K562 (cell line): ENCODE measurements at regions not wholly inside any gene's neighbourhood (a gene's known extent, or its start where the extent isn't known, plus 50 kb on each side); places are given as distances from the start of the nearest gene placed in this dataset.

Source experiments
- ATAC-seq: fragments of 200-7000 bp; cut with Tn5 transposase; 3 replicates; pipeline ENCODE4 v1.9.1; 2020; ENCODE audit warnings: moderate library complexity
- BruUV-seq: library from RNA; stranded (reverse); fragments of 400-500 nt; replicated peaks from 2 replicates; lab custom pipeline; 2021; lab: Mats Ljungman, UMichigan
- CTCF ChIA-PET: fragments of 300-600 bp; formaldehyde crosslinking; extraction: SDS; loops from one replicate; lab custom pipeline; 2021; ENCODE audit warnings: low intra/inter-chr PET ratio; lab: Yijun Ruan, JAX
- POLR2A ChIA-PET: fragments of 300-600, 350-650 bp; sonication (Branson Sonifier 250); formaldehyde crosslinking; extraction: SDS; loops from one replicate; lab custom pipeline; 2021; ENCODE audit warnings: antibody characterized with exemption, inconsistent platforms; lab: Yijun Ruan, JAX
- DNase-seq, 4 experiments: peaks; one replicate each; pipeline versions ENCODE4 v3.0.0 to v3.0.0-alpha.2; 2011 to 2018; ENCODE audit warnings: low spot score in 3 of 4, mixed read lengths in 3 of 4; ENCODE audit errors: extremely low read depth in 1 of 4
- FAIRE-seq: peaks from 2 replicates; lab custom pipeline; 2011; peaks lifted over from hg19 to GRCh38; lab: Jason Lieb, UNC
- H2AFZ ChIP-seq: 2 replicates; pipeline ENCODE4 v1.6.0; 2011; ENCODE audit warnings: low read depth, low read length, control low read depth, inconsistent platforms
- H3K27ac ChIP-seq: fragments of 200-600 bp; 3 replicates; pipeline ENCODE4 v1.8.0; 2011; ENCODE audit warnings: low read depth, mild to moderate bottlenecking, control low read depth, inconsistent platforms, low read length, moderate library complexity, mixed read lengths; ENCODE audit errors: extremely low read depth
- H3K27me3 ChIP-seq, 2 experiments: fragments of 300-600 bp in 1 of 2; 2 replicates in 1 of 2; 3 replicates in 1 of 2; pipeline versions ENCODE4 v1.6.0 to v1.8.0; 2011; ENCODE audit warnings: inconsistent platforms in 2 of 2, low read length in 2 of 2, mild to moderate bottlenecking in 1 of 2, mixed read lengths in 1 of 2, moderate library complexity in 1 of 2; ENCODE audit not compliant: control insufficient read depth in 2 of 2, insufficient read depth in 2 of 2
- H3K36me3 ChIP-seq: fragments of 300-600 bp; 3 replicates; pipeline ENCODE4 v1.8.0; 2011; ENCODE audit warnings: mild to moderate bottlenecking, low read length, inconsistent platforms; ENCODE audit not compliant: control insufficient read depth, insufficient read depth
- H3K4me1 ChIP-seq, 2 experiments: fragments of 200-600 bp in 1 of 2; replicated peaks in 1 of 2; 2 replicates in 1 of 2; 3 replicates in 1 of 2; pipeline versions ENCODE4 v1.5.1 to v1.8.0; 2011; ENCODE audit warnings: inconsistent platforms in 2 of 2, low read length in 2 of 2, mild to moderate bottlenecking in 1 of 2, mixed read lengths in 1 of 2, moderate library complexity in 1 of 2; ENCODE audit not compliant: control insufficient read depth in 2 of 2, insufficient read depth in 2 of 2
- H3K4me2 ChIP-seq: 2 replicates; pipeline ENCODE4 v1.6.1; 2011; ENCODE audit warnings: low read length, control low read depth, inconsistent platforms, mixed read lengths; ENCODE audit not compliant: insufficient read depth
- H3K4me3 ChIP-seq: fragments of 200-600 bp; sonication (generic), shearing (Covaris generic); 2 replicates; pipeline ENCODE4 v1.5.1; 2016; ENCODE audit warnings: control low read depth, inconsistent platforms
- H3K79me2 ChIP-seq: fragments of 200-600 bp; 3 replicates; pipeline ENCODE4 v1.8.0; 2011; ENCODE audit warnings: low read length, inconsistent platforms; ENCODE audit not compliant: control insufficient read depth, insufficient read depth
- H3K9ac ChIP-seq, 2 experiments: 2 replicates each; pipeline versions ENCODE4 v1.6.0 to v1.6.1; 2011; ENCODE audit warnings: low read depth in 2 of 2, low read length in 2 of 2, control low read depth in 1 of 2, inconsistent platforms in 1 of 2, mild to moderate bottlenecking in 1 of 2, mixed read lengths in 1 of 2; ENCODE audit not compliant: insufficient read depth in 1 of 2
- H3K9me1 ChIP-seq: one replicate; pipeline ENCODE4 v1.6.0; 2011; ENCODE audit warnings: inconsistent platforms, mild to moderate bottlenecking, low read length, moderate library complexity; ENCODE audit not compliant: control insufficient read depth, insufficient read depth
- H3K9me3 ChIP-seq: replicated peaks from 2 replicates; pipeline ENCODE4 v1.5.1; 2011; ENCODE audit warnings: low read depth, low read length, inconsistent platforms; ENCODE audit not compliant: control insufficient read depth, insufficient read depth
- H4K20me1 ChIP-seq: replicated peaks from 2 replicates; pipeline ENCODE4 v1.6.1; 2011; ENCODE audit warnings: low read length, inconsistent platforms, mixed read lengths; ENCODE audit not compliant: control insufficient read depth, insufficient read depth
- ZKSCAN1 ChIP-seq: fragments of 150-350 bp; IDR thresholded peaks from 2 replicates; pipeline ENCODE4 v1.6.1; 2016; ENCODE audit warnings: low read depth, low read length
- ZNF707 ChIP-seq: fragments of 250-450 bp; sonication (Bioruptor Pico); conservative IDR thresholded peaks from 2 replicates; pipeline ENCODE4 v1.8.0; 2022; ENCODE audit warnings: inconsistent platforms, mild to moderate bottlenecking, moderate library complexity
- WGBS: fragments of 100-300 bp; shearing (Covaris generic); methylation state at CpG from one replicate; pipeline ENCODE4 v1.1.6; 2016; ENCODE audit warnings: low coverage, mixed read lengths; ENCODE audit not compliant: insufficient coverage; ENCODE audit errors: missing lambda C conversion rate; 5-methylcytosine and 5-hydroxymethylcytosine counted together
- in situ Hi-C: fragments of 300-500 bp; cut with MboI; formaldehyde crosslinking; loops from 4 replicates; pipeline ENCODE4 v1.15.0; 2018; ENCODE audit warnings: inconsistent platforms, mixed read lengths
- intact Hi-C: fragments of 100-400 bp; cut with micrococcal nuclease; formaldehyde crosslinking; loops from 2 replicates; pipeline ENCODE4 v1.14.2; 2022
- TF ChIP-seq, protein P1 (sequence below): sonication (generic); formaldehyde crosslinking; IDR thresholded peaks from 2 replicates; pipeline ENCODE4 v1.8.0; 2022; ENCODE audit warnings: missing genetic modification reagents, mild to moderate bottlenecking, borderline replicate concordance
- TF ChIP-seq, protein P2 (sequence below): fragments of 450-650 bp; IDR thresholded peaks from 2 replicates; pipeline ENCODE4 v1.6.1; 2016; ENCODE audit warnings: borderline replicate concordance

DNA sequence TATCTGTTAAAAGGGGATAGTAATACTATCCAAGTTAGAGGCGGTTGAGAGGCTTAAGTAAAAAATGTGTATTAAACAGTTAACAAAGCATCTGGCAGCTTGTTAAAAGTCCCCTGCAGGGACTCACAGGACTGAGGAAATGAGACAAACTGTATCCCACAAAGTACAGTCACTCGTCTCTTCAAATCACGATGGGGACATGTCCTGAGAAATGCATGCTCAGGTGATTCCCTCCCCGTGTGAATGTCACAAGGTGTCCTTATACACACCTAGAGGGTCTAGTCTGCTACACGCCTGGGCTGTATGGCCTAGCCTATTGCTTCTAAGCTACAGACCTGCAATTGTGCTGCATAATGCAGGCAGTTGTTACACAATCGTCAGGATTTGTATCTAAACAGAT, 237.0 kb downstream of the IRX2 start:
- Histone ChIP-seq H3K9me1 (peaks cover 2% of the 10 kb centered on the region), H3K4me2 (no peak overlapping the region), H3K36me3 (no peaks in the 10 kb centered on the region), H3K4me3 (no peak overlapping the region), H3K4me1 (no peaks in the 10 kb centered on the region), H3K27me3 (peaks cover 30 to 62% of the 10 kb centered on the region in 2 experiments; a peak in 4 of 5 replicates), H2AFZ (no peak overlapping the region), H3K9me3 (no peaks in the 10 kb centered on the region), H4K20me1 (peaks cover 7% of the 10 kb centered on the region; the same call in 1 of the 2 replicates), H3K79me2 (no peaks in the 10 kb centered on the region), H3K9ac (no peak overlapping the region), H3K27ac (no peak overlapping the region)
- DNase-seq = no peak
- under 1% methylated on average over 6 of the region's 6 CpGs for WGBS
- BruUV-seq = no TSS peak
- TF ChIP-seq, protein P1, sequence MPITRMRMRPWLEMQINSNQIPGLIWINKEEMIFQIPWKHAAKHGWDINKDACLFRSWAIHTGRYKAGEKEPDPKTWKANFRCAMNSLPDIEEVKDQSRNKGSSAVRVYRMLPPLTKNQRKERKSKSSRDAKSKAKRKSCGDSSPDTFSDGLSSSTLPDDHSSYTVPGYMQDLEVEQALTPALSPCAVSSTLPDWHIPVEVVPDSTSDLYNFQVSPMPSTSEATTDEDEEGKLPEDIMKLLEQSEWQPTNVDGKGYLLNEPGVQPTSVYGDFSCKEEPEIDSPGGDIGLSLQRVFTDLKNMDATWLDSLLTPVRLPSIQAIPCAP (CRISPR knock-in tag) = no peak
- TF ChIP-seq ZKSCAN1 = no peak
- TF ChIP-seq ZNF707 (CRISPR knock-in tag) = no peak
- TF ChIP-seq, protein P2, sequence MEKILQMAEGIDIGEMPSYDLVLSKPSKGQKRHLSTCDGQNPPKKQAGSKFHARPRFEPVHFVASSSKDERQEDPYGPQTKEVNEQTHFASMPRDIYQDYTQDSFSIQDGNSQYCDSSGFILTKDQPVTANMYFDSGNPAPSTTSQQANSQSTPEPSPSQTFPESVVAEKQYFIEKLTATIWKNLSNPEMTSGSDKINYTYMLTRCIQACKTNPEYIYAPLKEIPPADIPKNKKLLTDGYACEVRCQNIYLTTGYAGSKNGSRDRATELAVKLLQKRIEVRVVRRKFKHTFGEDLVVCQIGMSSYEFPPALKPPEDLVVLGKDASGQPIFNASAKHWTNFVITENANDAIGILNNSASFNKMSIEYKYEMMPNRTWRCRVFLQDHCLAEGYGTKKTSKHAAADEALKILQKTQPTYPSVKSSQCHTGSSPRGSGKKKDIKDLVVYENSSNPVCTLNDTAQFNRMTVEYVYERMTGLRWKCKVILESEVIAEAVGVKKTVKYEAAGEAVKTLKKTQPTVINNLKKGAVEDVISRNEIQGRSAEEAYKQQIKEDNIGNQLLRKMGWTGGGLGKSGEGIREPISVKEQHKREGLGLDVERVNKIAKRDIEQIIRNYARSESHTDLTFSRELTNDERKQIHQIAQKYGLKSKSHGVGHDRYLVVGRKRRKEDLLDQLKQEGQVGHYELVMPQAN = no peak
- in situ Hi-C loops = no loop called here
- ChIA-PET CTCF (no interaction called here), POLR2A (no interaction called here)
- no peak for FAIRE-seq
- intact Hi-C loops = no loop called here
- ATAC-seq = no peak
